K562 (cell line): ENCODE measurements at regions not wholly inside any gene's neighbourhood (a gene's known extent, or its start where the extent isn't known, plus 50 kb on each side); places are given as distances from the start of the nearest gene placed in this dataset.

Source experiments
- ATAC-seq: fragments of 200-7000 bp; cut with Tn5 transposase; 3 replicates; pipeline ENCODE4 v1.9.1; 2020; ENCODE audit warnings: moderate library complexity
- BruUV-seq: library from RNA; stranded (reverse); fragments of 400-500 nt; replicated peaks from 2 replicates; lab custom pipeline; 2021; lab: Mats Ljungman, UMichigan
- CTCF ChIA-PET: fragments of 300-600 bp; formaldehyde crosslinking; extraction: SDS; loops from one replicate; lab custom pipeline; 2021; ENCODE audit warnings: low intra/inter-chr PET ratio; lab: Yijun Ruan, JAX
- POLR2A ChIA-PET: fragments of 300-600, 350-650 bp; sonication (Branson Sonifier 250); formaldehyde crosslinking; extraction: SDS; loops from one replicate; lab custom pipeline; 2021; ENCODE audit warnings: antibody characterized with exemption, inconsistent platforms; lab: Yijun Ruan, JAX
- DNase-seq, 4 experiments: peaks; one replicate each; pipeline versions ENCODE4 v3.0.0 to v3.0.0-alpha.2; 2011 to 2018; ENCODE audit warnings: low spot score in 3 of 4, mixed read lengths in 3 of 4; ENCODE audit errors: extremely low read depth in 1 of 4
- FAIRE-seq: peaks from 2 replicates; lab custom pipeline; 2011; peaks lifted over from hg19 to GRCh38; lab: Jason Lieb, UNC
- H2AFZ ChIP-seq: 2 replicates; pipeline ENCODE4 v1.6.0; 2011; ENCODE audit warnings: low read depth, low read length, control low read depth, inconsistent platforms
- H3K27ac ChIP-seq: fragments of 200-600 bp; 3 replicates; pipeline ENCODE4 v1.8.0; 2011; ENCODE audit warnings: low read depth, mild to moderate bottlenecking, control low read depth, inconsistent platforms, low read length, moderate library complexity, mixed read lengths; ENCODE audit errors: extremely low read depth
- H3K27me3 ChIP-seq, 2 experiments: fragments of 300-600 bp in 1 of 2; 2 replicates in 1 of 2; 3 replicates in 1 of 2; pipeline versions ENCODE4 v1.6.0 to v1.8.0; 2011; ENCODE audit warnings: inconsistent platforms in 2 of 2, low read length in 2 of 2, mild to moderate bottlenecking in 1 of 2, mixed read lengths in 1 of 2, moderate library complexity in 1 of 2; ENCODE audit not compliant: control insufficient read depth in 2 of 2, insufficient read depth in 2 of 2
- H3K36me3 ChIP-seq: fragments of 300-600 bp; 3 replicates; pipeline ENCODE4 v1.8.0; 2011; ENCODE audit warnings: mild to moderate bottlenecking, low read length, inconsistent platforms; ENCODE audit not compliant: control insufficient read depth, insufficient read depth
- H3K4me1 ChIP-seq, 2 experiments: fragments of 200-600 bp in 1 of 2; replicated peaks in 1 of 2; 2 replicates in 1 of 2; 3 replicates in 1 of 2; pipeline versions ENCODE4 v1.5.1 to v1.8.0; 2011; ENCODE audit warnings: inconsistent platforms in 2 of 2, low read length in 2 of 2, mild to moderate bottlenecking in 1 of 2, mixed read lengths in 1 of 2, moderate library complexity in 1 of 2; ENCODE audit not compliant: control insufficient read depth in 2 of 2, insufficient read depth in 2 of 2
- H3K4me2 ChIP-seq: 2 replicates; pipeline ENCODE4 v1.6.1; 2011; ENCODE audit warnings: low read length, control low read depth, inconsistent platforms, mixed read lengths; ENCODE audit not compliant: insufficient read depth
- H3K4me3 ChIP-seq: fragments of 200-600 bp; sonication (generic), shearing (Covaris generic); 2 replicates; pipeline ENCODE4 v1.5.1; 2016; ENCODE audit warnings: control low read depth, inconsistent platforms
- H3K79me2 ChIP-seq: fragments of 200-600 bp; 3 replicates; pipeline ENCODE4 v1.8.0; 2011; ENCODE audit warnings: low read length, inconsistent platforms; ENCODE audit not compliant: control insufficient read depth, insufficient read depth
- H3K9ac ChIP-seq, 2 experiments: 2 replicates each; pipeline versions ENCODE4 v1.6.0 to v1.6.1; 2011; ENCODE audit warnings: low read depth in 2 of 2, low read length in 2 of 2, control low read depth in 1 of 2, inconsistent platforms in 1 of 2, mild to moderate bottlenecking in 1 of 2, mixed read lengths in 1 of 2; ENCODE audit not compliant: insufficient read depth in 1 of 2
- H3K9me1 ChIP-seq: one replicate; pipeline ENCODE4 v1.6.0; 2011; ENCODE audit warnings: inconsistent platforms, mild to moderate bottlenecking, low read length, moderate library complexity; ENCODE audit not compliant: control insufficient read depth, insufficient read depth
- H3K9me3 ChIP-seq: replicated peaks from 2 replicates; pipeline ENCODE4 v1.5.1; 2011; ENCODE audit warnings: low read depth, low read length, inconsistent platforms; ENCODE audit not compliant: control insufficient read depth, insufficient read depth
- H4K20me1 ChIP-seq: replicated peaks from 2 replicates; pipeline ENCODE4 v1.6.1; 2011; ENCODE audit warnings: low read length, inconsistent platforms, mixed read lengths; ENCODE audit not compliant: control insufficient read depth, insufficient read depth
- BCOR ChIP-seq: fragments of 450-650 bp; IDR thresholded peaks from 2 replicates; pipeline ENCODE4 v1.6.1; 2016
- BDP1 ChIP-seq: IDR thresholded peaks from 3 replicates; pipeline ENCODE4 v1.6.1; 2011; ENCODE audit not compliant: insufficient read length, insufficient read depth
- E2F3 ChIP-seq: fragments of 250-450 bp; sonication (Bioruptor Pico); IDR thresholded peaks from 2 replicates; pipeline ENCODE4 v1.4.0; 2020; ENCODE audit warnings: mild to moderate bottlenecking
- EZH2 ChIP-seq: IDR thresholded peaks from 2 replicates; pipeline ENCODE4 v1.6.1; 2012; ENCODE audit warnings: low read depth, mild to moderate bottlenecking, inconsistent platforms, low read length, borderline replicate concordance
- FOXP1 ChIP-seq: sonication (generic); formaldehyde crosslinking; IDR thresholded peaks from 2 replicates; pipeline ENCODE4 v1.8.0; 2022; ENCODE audit warnings: mild to moderate bottlenecking, missing genetic modification reagents
- HOXB6 ChIP-seq: fragments of 250-450 bp; sonication (Bioruptor Pico); IDR thresholded peaks from 2 replicates; pipeline ENCODE4 v1.5.1; 2022; ENCODE audit warnings: mild to moderate bottlenecking, borderline replicate concordance
- JUND ChIP-seq, 2 experiments: IDR thresholded peaks; 2 replicates in 1 of 2; 3 replicates in 1 of 2; pipeline ENCODE4 v1.6.1; 2011; ENCODE audit warnings: borderline replicate concordance in 2 of 2, low read depth in 2 of 2, low read length in 2 of 2, improper control_type of control experiment in 1 of 2, missing biosample characterization in 1 of 2, missing genetic modification characterization in 1 of 2, missing genetic modification reagents in 1 of 2
- MBD2 ChIP-seq: sonication (generic); IDR thresholded peaks from 2 replicates; pipeline ENCODE4 v1.6.1; 2016; ENCODE audit warnings: low read depth, borderline replicate concordance
- NEUROD1 ChIP-seq: fragments of 150-350 bp; IDR thresholded peaks from 2 replicates; pipeline ENCODE4 v1.6.1; 2014; ENCODE audit warnings: borderline replicate concordance, low read length, low read depth; ENCODE audit not compliant: partially characterized antibody
- NR1H2 ChIP-seq: sonication (generic); formaldehyde crosslinking; IDR thresholded peaks from 2 replicates; pipeline ENCODE4 v1.4.0; 2020; ENCODE audit warnings: mild to moderate bottlenecking, missing genetic modification reagents
- PTTG1 ChIP-seq: fragments of 450-650 bp; IDR thresholded peaks from 2 replicates; pipeline ENCODE4 v1.6.1; 2016; ENCODE audit warnings: low read depth, mild to moderate bottlenecking, missing genetic modification characterization, missing compliant biosample characterization
- SREBF2 ChIP-seq: sonication (generic); formaldehyde crosslinking; IDR thresholded peaks from 2 replicates; pipeline ENCODE4 v1.4.0; 2020; ENCODE audit warnings: mild to moderate bottlenecking, missing genetic modification reagents
- SUPT5H ChIP-seq: fragments of 450-650 bp; IDR thresholded peaks from 2 replicates; pipeline ENCODE4 v1.6.1; 2016
- TCF3 ChIP-seq: sonication (generic); formaldehyde crosslinking; IDR thresholded peaks from 2 replicates; pipeline ENCODE4 v1.4.0; 2020; ENCODE audit warnings: mild to moderate bottlenecking, missing genetic modification reagents
- TCF7 ChIP-seq: sonication (generic); IDR thresholded peaks from 2 replicates; pipeline ENCODE4 v1.6.1; 2016; ENCODE audit warnings: antibody characterized with exemption, borderline replicate concordance
- TEAD1 ChIP-seq, 2 experiments: fragments of 450-650 bp in 1 of 2; sonication (generic) in 1 of 2; formaldehyde crosslinking; IDR thresholded peaks; 2 replicates each; pipeline versions ENCODE4 v1.4.0 to v1.8.0; 2020 to 2022; ENCODE audit warnings: mild to moderate bottlenecking in 2 of 2, missing genetic modification reagents in 1 of 2
- TSC22D4 ChIP-seq: fragments of 450-650 bp; IDR thresholded peaks from 2 replicates; pipeline ENCODE4 v1.6.1; 2016; ENCODE audit warnings: missing genetic modification characterization, missing biosample characterization, control low read depth
- XRCC4 ChIP-seq: IDR thresholded peaks from one replicate; pipeline ENCODE4 v1.6.1; 2011; ENCODE audit not compliant: insufficient read depth, insufficient read length; ENCODE audit errors: extremely low read depth
- XRCC5 ChIP-seq: fragments of 200-400 bp; formaldehyde crosslinking; IDR thresholded peaks from 2 replicates; pipeline ENCODE4 v1.6.1; 2017; ENCODE audit warnings: low read depth, mild to moderate bottlenecking, low read length
- ZNF134 ChIP-seq: fragments of 250-450 bp; sonication (Bioruptor Pico); conservative IDR thresholded peaks from 2 replicates; pipeline ENCODE4 v1.4.0; 2020
- WGBS: fragments of 100-300 bp; shearing (Covaris generic); methylation state at CpG from one replicate; pipeline ENCODE4 v1.1.6; 2016; ENCODE audit warnings: low coverage, mixed read lengths; ENCODE audit not compliant: insufficient coverage; ENCODE audit errors: missing lambda C conversion rate; 5-methylcytosine and 5-hydroxymethylcytosine counted together
- in situ Hi-C: fragments of 300-500 bp; cut with MboI; formaldehyde crosslinking; loops from 4 replicates; pipeline ENCODE4 v1.15.0; 2018; ENCODE audit warnings: inconsistent platforms, mixed read lengths
- intact Hi-C: fragments of 100-400 bp; cut with micrococcal nuclease; formaldehyde crosslinking; loops from 2 replicates; pipeline ENCODE4 v1.14.2; 2022

DNA sequence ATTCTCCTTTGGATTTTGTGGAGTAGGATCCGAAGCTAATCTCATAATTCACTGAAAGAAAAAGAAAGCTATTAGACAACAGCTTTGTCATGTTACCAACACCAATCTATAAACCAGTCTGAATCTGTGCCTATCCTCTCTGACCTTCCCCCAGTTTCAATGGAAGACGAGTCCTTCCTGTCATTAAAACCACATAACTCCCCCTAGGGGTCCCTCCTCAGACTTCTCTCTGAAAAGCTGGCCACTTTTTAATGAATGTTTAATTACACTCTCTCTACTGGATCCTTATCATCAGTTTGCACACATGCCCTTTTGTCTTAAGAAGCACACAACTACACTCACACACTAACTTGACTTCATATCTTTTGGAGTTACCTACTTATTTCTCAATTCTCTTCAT is 98.0 kb upstream of the TSLP start:
- no peak overlapping the region for H3K9ac ChIP-seq
- H3K36me3 ChIP-seq = no peaks in the 10 kb centered on the region
- H3K79me2 ChIP-seq = no peaks in the 10 kb centered on the region
- TF ChIP-seq PTTG1 (tag) (no peak), NEUROD1 (no peak), HOXB6 (no peak), SUPT5H (no peak), SREBF2 (CRISPR knock-in tag) (no peak), TSC22D4 (tag) (no peak), TEAD1 (CRISPR knock-in tag; IDR thresholded peaks at IDR 0.05) (no peak)
- intact Hi-C loops (no loop called here), in situ Hi-C loops (no loop called here)
- H3K27ac ChIP-seq = no peak overlapping the region
- no peak for DNase-seq
- H3K4me1 ChIP-seq = no peaks in the 10 kb centered on the region
- no peak for FAIRE-seq
- ChIA-PET POLR2A (no interaction called here), CTCF (no interaction called here)
- H3K4me3 ChIP-seq = no peak overlapping the region
- ATAC-seq = no peak
- no peaks in the 10 kb centered on the region for H3K9me3 ChIP-seq
- H4K20me1 ChIP-seq = no peaks in the 10 kb centered on the region
- no TSS peak for BruUV-seq
- H3K4me2 ChIP-seq = no peak overlapping the region
- 10% methylated on average over 2 of the region's 2 CpGs for WGBS
- H2AFZ ChIP-seq = no peak overlapping the region
- no peaks in the 10 kb centered on the region for H3K27me3 ChIP-seq
- no peaks in the 10 kb centered on the region for H3K9me1 ChIP-seq

DNA sequence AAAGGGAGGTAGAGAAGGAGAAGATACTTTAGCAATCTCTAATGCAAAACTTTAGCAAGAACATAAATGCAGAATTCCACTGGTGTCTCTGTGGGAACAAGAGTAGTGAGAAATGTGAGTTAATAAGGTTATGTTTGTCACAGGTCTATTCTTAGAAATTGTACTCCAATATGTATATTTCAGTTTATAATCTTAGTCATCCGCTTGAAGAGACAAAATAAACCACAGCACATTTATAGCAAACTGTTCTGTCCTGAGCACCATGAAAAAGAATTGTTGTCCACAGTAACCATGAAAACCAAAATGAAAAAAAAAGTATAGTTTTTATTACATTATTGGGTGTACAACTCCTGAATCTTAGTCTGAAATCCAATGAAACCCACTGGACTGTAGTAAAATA is 93.6 kb upstream of the TSLP start:
- WGBS = 0% methylated on average over 1 of the region's 1 CpG
- POLR2A ChIA-PET = no interaction called here

More for the DNA sequence above, 93.6 kb upstream of the TSLP start:
- Histone ChIP-seq H3K4me1 (no peaks in the 10 kb centered on the region), H3K9ac (no peak overlapping the region), H3K9me3 (no peaks in the 10 kb centered on the region), H3K9me1 (no peaks in the 10 kb centered on the region), H3K79me2 (no peaks in the 10 kb centered on the region), H2AFZ (no peak overlapping the region), H3K36me3 (no peaks in the 10 kb centered on the region), H4K20me1 (no peaks in the 10 kb centered on the region), H3K4me2 (no peak overlapping the region), H3K27me3 (no peaks in the 10 kb centered on the region), H3K4me3 (no peak overlapping the region), H3K27ac (no peak overlapping the region)
- TF ChIP-seq NR1H2 (CRISPR knock-in tag) (no peak), TCF3 (CRISPR knock-in tag) (no peak), MBD2 (no peak), ZNF134 (CRISPR knock-in tag) (no peak), XRCC5 (no peak), TCF7 (no peak), BDP1 (no peak), XRCC4 (no peak), E2F3 (CRISPR knock-in tag) (no peak), FOXP1 (CRISPR knock-in tag) (no peak), EZH2 (no peak), BCOR (no peak), JUND (IDR thresholded peaks at IDR 0.05; ENCODE audit: borderline replicate concordance, low read depth, low read length) (no peak), JUND (tag; IDR thresholded peaks at IDR 0.05; ENCODE audit: borderline replicate concordance, low read depth, low read length) (no peak)
- no TSS peak for BruUV-seq
- ATAC-seq (no peak), FAIRE-seq (no peak), DNase-seq (no peak)
- intact Hi-C loops = no loop called here
- in situ Hi-C loops = no loop called here
- CTCF ChIA-PET = no interaction called here
